ENCODE measurements at regions not wholly inside any gene's neighbourhood (a gene's known extent, or its start where the extent isn't known, plus 50 kb on each side); places are given as distances from the start of the nearest gene placed in this dataset.

- no peaks in the 10 kb centered on the region for H3K27me3 Mint-ChIP-seq
- no peak overlapping the region for H3K27ac Mint-ChIP-seq
- peaks cover 7% of the 10 kb centered on the region for H3K9me3 Mint-ChIP-seq
- H3K36me3 Mint-ChIP-seq: peaks cover 7% of the 10 kb centered on the region
- no peak for DNase-seq (ENCODE audit: low spot score)
- ATAC-seq: no peak
- peaks cover 0 to 7% of the 10 kb centered on the region in 2 donors for H3K4me1 Mint-ChIP-seq (ENCODE audit: low read depth in 2 of 2)
- no peak overlapping the region for H3K4me3 Mint-ChIP-seq
Measured at GRCh38 chr9:28770827-28771226, 1197.5 kb upstream of the C9orf72 start.

- Mint-ChIP-seq H3K9me3 (peaks cover 14% of the 10 kb centered on the region), H3K36me3 (peaks cover 12% of the 10 kb centered on the region), H3K4me3 (no peak overlapping the region), H3K27me3 (no peaks in the 10 kb centered on the region), H3K27ac (no peak overlapping the region), H3K4me1 (ENCODE audit: low read depth in 2 of 2) (peaks cover 0 to 12% of the 10 kb centered on the region in 2 donors)
- DNase-seq (ENCODE audit: low spot score) (no peak), ATAC-seq (no peak)
Measured at GRCh38 chr9:28774433-28775235, 1201.4 kb upstream of the C9orf72 start.

GRCh38 chr9:28779243-28779642 lies 1206.0 kb upstream of the C9orf72 start:
- DNase-seq (ENCODE audit: low spot score): no peak
- Mint-ChIP-seq H3K27ac (peak overlapping the region in 1 of 2 donors; percentile 45), H3K4me1 (ENCODE audit: low read depth in 2 of 2) (peaks cover 0 to 11% of the 10 kb centered on the region in 2 donors), H3K4me3 (no peak overlapping the region), H3K9me3 (peaks cover 10% of the 10 kb centered on the region), H3K36me3 (peaks cover 5% of the 10 kb centered on the region), H3K27me3 (no peaks in the 10 kb centered on the region)
- ATAC-seq: peak in 1 of 2 donors; percentile 43

- no peak for ATAC-seq
- no peak overlapping the region for H3K27ac Mint-ChIP-seq
- H3K9me3 Mint-ChIP-seq: peaks cover 16% of the 10 kb centered on the region
- H3K4me3 Mint-ChIP-seq: no peak overlapping the region
- H3K27me3 Mint-ChIP-seq: no peaks in the 10 kb centered on the region
- peaks cover 0 to 11% of the 10 kb centered on the region in 2 donors for H3K4me1 Mint-ChIP-seq (ENCODE audit: low read depth in 2 of 2)
- DNase-seq (ENCODE audit: low spot score): no peak
- peaks cover 5% of the 10 kb centered on the region for H3K36me3 Mint-ChIP-seq
Measured at GRCh38 chr9:28781481-28781880, 1208.2 kb upstream of the C9orf72 start.

- Mint-ChIP-seq H3K36me3 (no peaks in the 10 kb centered on the region), H3K4me3 (no peak overlapping the region), H3K27me3 (no peaks in the 10 kb centered on the region), H3K27ac (no peak overlapping the region), H3K4me1 (ENCODE audit: low read depth in 2 of 2) (peaks cover 0 to 8% of the 10 kb centered on the region in 2 donors), H3K9me3 (peaks cover 13% of the 10 kb centered on the region)
- ATAC-seq: peak in 1 of 2 donors; percentile 65
- DNase-seq (ENCODE audit: low spot score): no peak
Measured at GRCh38 chr9:28782630-28783029, 1209.3 kb upstream of the C9orf72 start.

- Mint-ChIP-seq H3K4me1 (ENCODE audit: low read depth in 2 of 2) (no peaks in the 10 kb centered on the region), H3K4me3 (no peak overlapping the region), H3K27ac (no peak overlapping the region), H3K36me3 (no peaks in the 10 kb centered on the region), H3K9me3 (peaks cover 3% of the 10 kb centered on the region), H3K27me3 (no peaks in the 10 kb centered on the region)
- ATAC-seq: no peak
- DNase-seq (ENCODE audit: low spot score): no peak
Measured at GRCh38 chr9:28792716-28793115, 1219.4 kb upstream of the C9orf72 start.

GRCh38 chr9:28799876-28800275 lies 1226.6 kb upstream of the C9orf72 start:
- Mint-ChIP-seq H3K4me1 (ENCODE audit: low read depth in 2 of 2) (no peaks in the 10 kb centered on the region), H3K9me3 (no peaks in the 10 kb centered on the region), H3K27ac (no peak overlapping the region), H3K27me3 (no peaks in the 10 kb centered on the region), H3K36me3 (no peaks in the 10 kb centered on the region), H3K4me3 (no peak overlapping the region)
- no peak for DNase-seq (ENCODE audit: low spot score)
- ATAC-seq: no peak

GRCh38 chr9:28801144-28801799 lies 1228.0 kb upstream of the C9orf72 start:
- H3K27me3 Mint-ChIP-seq: no peaks in the 10 kb centered on the region
- H3K36me3 Mint-ChIP-seq: no peaks in the 10 kb centered on the region
- H3K9me3 Mint-ChIP-seq: no peaks in the 10 kb centered on the region
- H3K4me3 Mint-ChIP-seq: no peak overlapping the region
- H3K4me1 Mint-ChIP-seq (ENCODE audit: low read depth in 2 of 2): no peaks in the 10 kb centered on the region
- no peak for ATAC-seq
- no peak for DNase-seq (ENCODE audit: low spot score)
- no peak overlapping the region for H3K27ac Mint-ChIP-seq

- Mint-ChIP-seq H3K4me3 (no peak overlapping the region), H3K36me3 (no peaks in the 10 kb centered on the region), H3K27ac (no peak overlapping the region), H3K9me3 (no peaks in the 10 kb centered on the region), H3K27me3 (no peaks in the 10 kb centered on the region), H3K4me1 (ENCODE audit: low read depth in 2 of 2) (no peaks in the 10 kb centered on the region)
- DNase-seq (ENCODE audit: low spot score): no peak
- ATAC-seq: no peak
Measured at GRCh38 chr9:28805197-28805596, 1231.9 kb upstream of the C9orf72 start.

GRCh38 chr9:28808042-28808441 lies 1234.8 kb upstream of the C9orf72 start:
- no peaks in the 10 kb centered on the region for H3K36me3 Mint-ChIP-seq
- H3K9me3 Mint-ChIP-seq: peaks cover 8% of the 10 kb centered on the region
- peaks cover 4% of the 10 kb centered on the region in 2 donors for H3K4me1 Mint-ChIP-seq (ENCODE audit: low read depth in 2 of 2)
- DNase-seq (ENCODE audit: low spot score) (no peak), ATAC-seq (no peak)
- H3K27me3 Mint-ChIP-seq: no peaks in the 10 kb centered on the region
- no peak overlapping the region for H3K27ac Mint-ChIP-seq
- no peak overlapping the region for H3K4me3 Mint-ChIP-seq

- H3K36me3 Mint-ChIP-seq: no peaks in the 10 kb centered on the region
- no peaks in the 10 kb centered on the region for H3K27me3 Mint-ChIP-seq
- no peak overlapping the region for H3K27ac Mint-ChIP-seq
- no peak overlapping the region for H3K4me3 Mint-ChIP-seq
- peaks cover 8% of the 10 kb centered on the region for H3K9me3 Mint-ChIP-seq
- H3K4me1 Mint-ChIP-seq (ENCODE audit: low read depth in 2 of 2): peaks cover 4% of the 10 kb centered on the region in 2 donors
- ATAC-seq: no peak
- no peak for DNase-seq (ENCODE audit: low spot score)
Measured at GRCh38 chr9:28810388-28811075, 1237.3 kb upstream of the C9orf72 start.

- peaks cover 11% of the 10 kb centered on the region for H3K9me3 Mint-ChIP-seq
- peaks cover 8% of the 10 kb centered on the region for H3K36me3 Mint-ChIP-seq
- H3K4me3 Mint-ChIP-seq: no peak overlapping the region
- H3K4me1 Mint-ChIP-seq (ENCODE audit: low read depth in 2 of 2): no peaks in the 10 kb centered on the region
- H3K27me3 Mint-ChIP-seq: no peaks in the 10 kb centered on the region
- DNase-seq (ENCODE audit: low spot score) (no peak), ATAC-seq (no peak)
- H3K27ac Mint-ChIP-seq: no peak overlapping the region
Measured at GRCh38 chr9:28820741-28821140, 1247.5 kb upstream of the C9orf72 start.

- no peak for ATAC-seq
- H3K9me3 Mint-ChIP-seq: peaks cover 11% of the 10 kb centered on the region
- H3K27ac Mint-ChIP-seq: no peak overlapping the region
- H3K27me3 Mint-ChIP-seq: no peaks in the 10 kb centered on the region
- no peak overlapping the region for H3K4me3 Mint-ChIP-seq
- DNase-seq (ENCODE audit: low spot score): no peak
- peaks cover 8% of the 10 kb centered on the region for H3K36me3 Mint-ChIP-seq
- H3K4me1 Mint-ChIP-seq (ENCODE audit: low read depth in 2 of 2): no peaks in the 10 kb centered on the region
Measured at GRCh38 chr9:28821240-28821639, 1248.0 kb upstream of the C9orf72 start.

- peaks cover under 1% of the 10 kb centered on the region for H3K36me3 Mint-ChIP-seq
- H3K27ac Mint-ChIP-seq: no peak overlapping the region
- DNase-seq (ENCODE audit: low spot score) (no peak), ATAC-seq (no peak)
- no peaks in the 10 kb centered on the region for H3K27me3 Mint-ChIP-seq
- no peaks in the 10 kb centered on the region for H3K4me1 Mint-ChIP-seq (ENCODE audit: low read depth in 2 of 2)
- peaks cover 4% of the 10 kb centered on the region for H3K9me3 Mint-ChIP-seq
- no peak overlapping the region for H3K4me3 Mint-ChIP-seq
Measured at GRCh38 chr9:28824432-28824963, 1251.2 kb upstream of the C9orf72 start.

Measured in natural killer cell treated with Interleukin-12 subunit alpha and Interleukin-12 subunit beta and Interleukin-15 and Interleukin-18, amount 100 ng/mL, for 72 hours (primary cell).